Neuronal stem cell (in vitro differentiated cells): ENCODE measurements at regions not wholly inside any gene's neighbourhood (a gene's known extent, or its start where the extent isn't known, plus 50 kb on each side); places are given as distances from the start of the nearest gene placed in this dataset.
A peak's percentile ranks its signal among the peaks of the same experiment; 100 is the strongest.

Experiments
- DNase-seq: peaks from one replicate; pipeline ENCODE4 v3.0.0-alpha.2; 2013; ENCODE audit warnings: low spot score
- H2AFZ ChIP-seq: one replicate; pipeline ENCODE4 v1.6.1; 2013; ENCODE audit warnings: mild to moderate bottlenecking, low read length, inconsistent platforms
- H2AK5ac ChIP-seq: 2 replicates; pipeline ENCODE4 v1.6.1; 2013; ENCODE audit warnings: low read depth, mild to moderate bottlenecking, inconsistent platforms, low read length, moderate library complexity, mixed read lengths
- H2BK120ac ChIP-seq: 2 replicates; pipeline ENCODE4 v1.6.1; 2013; ENCODE audit warnings: low read depth, mild to moderate bottlenecking, inconsistent platforms, low read length, moderate library complexity, mixed read lengths
- H2BK12ac ChIP-seq: one replicate; pipeline ENCODE4 v1.6.1; 2013; ENCODE audit warnings: low read length, inconsistent platforms
- H2BK15ac ChIP-seq: 2 replicates; pipeline ENCODE4 v1.6.1; 2013; ENCODE audit warnings: mild to moderate bottlenecking, low read length, inconsistent platforms, mixed read lengths
- H2BK5ac ChIP-seq: one replicate; pipeline ENCODE4 v1.6.1; 2013; ENCODE audit warnings: inconsistent platforms, mild to moderate bottlenecking, low read length, moderate library complexity
- H3K14ac ChIP-seq: one replicate; pipeline ENCODE4 v1.6.1; 2013; ENCODE audit warnings: low read length, inconsistent platforms
- H3K18ac ChIP-seq: 2 replicates; pipeline ENCODE4 v1.6.1; 2013; ENCODE audit warnings: low read length, inconsistent platforms
- H3K23ac ChIP-seq: 2 replicates; pipeline ENCODE4 v1.6.1; 2013; ENCODE audit warnings: low read depth, mild to moderate bottlenecking, mixed read lengths, low read length, inconsistent platforms; ENCODE audit not compliant: poor library complexity
- H3K27ac ChIP-seq: replicated peaks from 3 replicates; pipeline ENCODE4 v1.5.1; 2013; ENCODE audit warnings: low read length, inconsistent platforms
- H3K27me3 ChIP-seq, 3 experiments: 2 replicates each; pipeline ENCODE4 v1.6.1; 2013; ENCODE audit warnings: low read length in 3 of 3, mild to moderate bottlenecking in 2 of 3, inconsistent platforms in 1 of 3, low read depth in 1 of 3, mixed read lengths in 1 of 3, moderate library complexity in 1 of 3; ENCODE audit not compliant: control insufficient read depth in 3 of 3, insufficient read depth in 3 of 3
- H3K36me3 ChIP-seq, 2 donors: replicated peaks in 1 of 2; 2 replicates each; pipeline ENCODE4 v1.6.1; 2013; ENCODE audit warnings: low read length in 2 of 2; ENCODE audit not compliant: control insufficient read depth in 2 of 2, insufficient read depth in 2 of 2
- H3K4ac ChIP-seq: 2 replicates; pipeline ENCODE4 v1.6.1; 2013; ENCODE audit warnings: inconsistent platforms, mild to moderate bottlenecking, low read length, moderate library complexity
- H3K4me1 ChIP-seq, 2 donors: 1 replicate in 1 of 2; 2 replicates in 1 of 2; pipeline ENCODE4 v1.6.1; 2013; ENCODE audit warnings: low read length in 2 of 2, low read depth in 1 of 2; ENCODE audit not compliant: control insufficient read depth in 2 of 2, insufficient read depth in 1 of 2
- H3K4me2 ChIP-seq: one replicate; pipeline ENCODE4 v1.6.1; 2013; ENCODE audit warnings: mild to moderate bottlenecking, low read length, inconsistent platforms; ENCODE audit not compliant: insufficient read depth, poor library complexity, severe bottlenecking
- H3K4me3 ChIP-seq, 2 donors: 2 replicates each; pipeline ENCODE4 v1.5.1; 2013; ENCODE audit warnings: low read length in 2 of 2, mild to moderate bottlenecking in 2 of 2, inconsistent platforms in 1 of 2, moderate library complexity in 1 of 2
- H3K79me1 ChIP-seq: one replicate; pipeline ENCODE4 v1.6.1; 2013; ENCODE audit warnings: low read depth, mild to moderate bottlenecking, inconsistent platforms, low read length, moderate library complexity
- H3K9ac ChIP-seq: one replicate; pipeline ENCODE4 v1.6.1; 2013; ENCODE audit warnings: mild to moderate bottlenecking, low read depth, low read length, inconsistent platforms; ENCODE audit not compliant: poor library complexity
- H3K9me3 ChIP-seq, 2 donors: replicated peaks in 1 of 2; 2 replicates each; pipeline versions ENCODE3 to v1.6.1; 2013; ENCODE audit warnings: low read length in 2 of 2, mild to moderate bottlenecking in 2 of 2, inconsistent platforms in 1 of 2, low read depth in 1 of 2, mixed read lengths in 1 of 2, moderate library complexity in 1 of 2; ENCODE audit not compliant: control insufficient read depth in 2 of 2, insufficient read depth in 1 of 2
- H4K8ac ChIP-seq: one replicate; pipeline ENCODE4 v1.6.1; 2013; ENCODE audit warnings: low read depth, mild to moderate bottlenecking, inconsistent platforms, low read length, moderate library complexity
- H4K91ac ChIP-seq: one replicate; pipeline ENCODE4 v1.6.1; 2013; ENCODE audit warnings: low read length, low read depth, mild to moderate bottlenecking, inconsistent platforms; ENCODE audit not compliant: poor library complexity
- WGBS, 2 donors: extraction: QIAGEN DNeasy Blood & Tissue Kit; methylation state at CpG; one replicate each; pipeline ENCODE4 v1.1.7; 2013; ENCODE audit warnings: missing lambda C conversion rate in 2 of 2, mixed read lengths in 1 of 2; ENCODE audit not compliant: insufficient read length in 2 of 2, insufficient replicate concordance in 1 of 2; ENCODE audit errors: extremely low coverage in 2 of 2; 5-methylcytosine and 5-hydroxymethylcytosine counted together

DNA sequence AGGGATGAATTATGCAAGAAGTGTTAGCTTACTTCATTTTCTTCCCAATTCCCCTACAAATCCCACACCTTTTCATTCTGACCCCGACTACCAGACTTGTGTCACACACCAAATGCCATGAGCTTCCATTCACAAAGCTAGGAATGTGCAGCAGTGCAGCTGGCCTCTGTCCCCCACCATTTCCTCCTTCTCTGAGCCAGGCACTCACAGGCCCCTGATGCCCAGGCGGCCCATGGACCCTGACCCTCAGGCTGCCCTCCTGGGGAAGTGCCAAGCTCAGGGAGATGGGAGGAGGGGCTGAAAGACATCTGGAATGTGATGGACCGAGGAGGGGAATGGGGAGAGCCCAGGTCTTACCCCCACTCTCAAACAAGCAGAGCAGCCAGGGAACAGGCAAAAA is 67.0 kb upstream of the BCOR start:
- no peak for DNase-seq
- H4K91ac ChIP-seq: no peak overlapping the region
- H3K4ac ChIP-seq: no peak overlapping the region
- no peak overlapping the region for H2BK15ac ChIP-seq
- H2AFZ ChIP-seq: peak overlapping the region; percentile 35
- H3K4me1 ChIP-seq: peaks cover 6 to 7% of the 10 kb centered on the region in 2 donors
- no peak overlapping the region for H3K9ac ChIP-seq
- H3K14ac ChIP-seq: no peak overlapping the region
- no peak overlapping the region for H2BK120ac ChIP-seq
- H2BK12ac ChIP-seq: no peak overlapping the region
- WGBS, 2 donors: no CpG with 5 or more reads among the region's 3 CpGs
- no peak overlapping the region for H3K4me3 ChIP-seq
- H4K8ac ChIP-seq: no peak overlapping the region
- no peak overlapping the region for H3K27ac ChIP-seq
- no peak overlapping the region for H3K4me2 ChIP-seq
- no peaks in the 10 kb centered on the region for H3K9me3 ChIP-seq
- H3K79me1 ChIP-seq: peaks cover 2% of the 10 kb centered on the region
- peak overlapping the region; percentile 56 for H2AK5ac ChIP-seq
- no peak overlapping the region for H3K18ac ChIP-seq
- no peak overlapping the region for H3K23ac ChIP-seq
- no peak overlapping the region for H2BK5ac ChIP-seq
- peaks cover 0 to 15% (median 3%) of the 10 kb centered on the region in 3 experiments for H3K27me3 ChIP-seq
- H3K36me3 ChIP-seq: no peaks in the 10 kb centered on the region

DNA sequence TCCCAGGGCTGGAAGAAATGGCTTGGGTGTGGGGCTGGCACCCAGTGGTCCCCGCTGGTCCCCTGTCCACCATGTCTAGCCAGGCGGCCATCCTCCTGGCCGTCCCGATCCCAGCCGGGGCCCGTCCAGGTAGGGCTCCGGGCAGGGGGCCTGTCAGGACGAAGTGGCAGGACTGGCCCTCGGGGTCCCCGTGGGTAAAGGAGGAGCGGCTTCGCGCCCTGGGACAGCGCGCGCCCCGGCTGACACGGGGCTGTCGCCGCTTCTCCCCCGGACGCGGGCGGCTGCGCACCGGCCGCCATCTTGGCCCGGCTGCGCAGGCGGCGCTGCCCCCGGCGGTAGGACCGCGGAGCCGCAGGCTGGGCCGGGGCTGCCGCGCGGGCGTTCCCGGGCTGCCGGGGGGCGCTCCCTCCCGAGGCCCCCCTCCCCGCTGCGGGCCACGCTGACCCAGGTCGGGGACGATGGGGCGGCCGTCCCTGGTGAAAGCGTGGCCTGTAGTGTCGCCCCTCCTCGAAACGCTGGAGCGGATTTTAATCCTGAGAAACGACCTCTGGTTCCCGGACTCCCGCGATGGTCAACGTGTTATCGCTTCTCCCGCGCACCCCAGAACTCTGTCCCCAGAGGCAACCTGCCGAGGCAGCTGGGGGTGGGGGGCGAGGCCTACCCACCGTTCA is 60.4 kb upstream of the BCOR start:
- Histone ChIP-seq H3K4me1 (peaks cover 11 to 14% of the 10 kb centered on the region in 2 donors), H3K27ac (no peak overlapping the region), H4K91ac (no peak overlapping the region), H3K4me3 (peak overlapping the region; percentile 43 to 80), H2AFZ (peak overlapping the region; percentile 91), H2BK120ac (no peak overlapping the region), H3K27me3 (peaks cover 0 to 14% (median 0%) of the 10 kb centered on the region in 3 experiments), H3K36me3 (no peaks in the 10 kb centered on the region), H3K9ac (peak overlapping the region; percentile 84), H3K79me1 (peaks cover 5% of the 10 kb centered on the region), H4K8ac (no peak overlapping the region), H3K9me3 (no peaks in the 10 kb centered on the region), H3K4me2 (peak overlapping the region; percentile 54), H2BK15ac (no peak overlapping the region), H2BK12ac (peak overlapping the region; percentile 58), H2AK5ac (no peak overlapping the region), H3K14ac (no peak overlapping the region), H2BK5ac (no peak overlapping the region), H3K23ac (no peak overlapping the region), H3K18ac (peak overlapping the region; percentile 97), H3K4ac (no peak overlapping the region)
- no peak for DNase-seq
- WGBS, 2 donors: no CpG with 5 or more reads among the region's 68 CpGs

DNA sequence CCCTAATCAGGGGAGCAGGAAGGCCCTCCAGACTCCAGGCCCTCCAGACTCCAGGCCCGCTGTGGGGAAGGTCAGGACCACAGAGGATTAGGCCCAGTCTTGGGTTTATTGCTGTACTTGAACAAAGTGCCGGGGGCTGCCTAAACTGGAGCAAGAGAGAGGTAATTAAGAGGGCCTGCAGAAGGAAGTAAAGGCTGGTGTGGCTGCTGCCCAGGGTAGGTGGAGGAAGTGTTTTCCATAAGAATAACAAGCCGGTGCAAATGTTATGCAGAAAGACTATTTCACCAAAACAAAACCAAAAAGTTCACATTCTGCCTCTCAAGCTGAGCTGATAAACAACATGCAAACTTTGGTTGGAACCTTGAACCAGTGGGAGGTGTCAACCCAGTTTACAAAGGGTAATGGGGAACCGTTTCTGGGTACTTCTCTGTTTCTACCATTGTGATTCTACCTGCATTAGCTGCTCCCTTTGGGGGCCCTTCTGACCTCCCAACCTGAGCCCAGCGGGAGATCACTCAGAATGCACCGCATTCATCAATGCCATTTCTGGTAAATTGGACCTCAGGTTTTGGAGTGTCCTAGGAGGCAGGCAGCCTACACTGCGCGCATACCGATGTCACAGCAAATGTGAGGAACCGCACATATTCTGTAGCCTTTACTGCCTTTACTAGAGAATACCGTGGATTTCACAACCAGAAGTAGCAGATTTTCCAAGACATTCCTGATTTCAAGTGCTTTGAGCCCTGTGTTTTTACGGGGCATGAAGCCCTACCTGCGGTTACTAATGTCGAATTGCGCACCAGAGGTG is 59.7 kb upstream of the BCOR start:
- H3K27ac ChIP-seq: no peak overlapping the region
- H3K4me3 ChIP-seq: peak overlapping the region; percentile 42 to 80
- H2BK12ac ChIP-seq: no peak overlapping the region
- H3K79me1 ChIP-seq: peaks cover 5% of the 10 kb centered on the region
- H3K36me3 ChIP-seq: no peaks in the 10 kb centered on the region
- no peak overlapping the region for H3K9ac ChIP-seq
- no peak for DNase-seq
- no peak overlapping the region for H3K23ac ChIP-seq
- H3K27me3 ChIP-seq: peaks cover 0 to 14% (median 0%) of the 10 kb centered on the region in 3 experiments
- no peak overlapping the region for H2BK120ac ChIP-seq
- no peak overlapping the region for H4K91ac ChIP-seq
- H2BK15ac ChIP-seq: no peak overlapping the region
- no peak overlapping the region for H3K4ac ChIP-seq
- H2AFZ ChIP-seq: peak overlapping the region; percentile 91
- H3K18ac ChIP-seq: peak overlapping the region; percentile 97
- H3K14ac ChIP-seq: no peak overlapping the region
- no peak overlapping the region for H2AK5ac ChIP-seq
- no peaks in the 10 kb centered on the region for H3K9me3 ChIP-seq
- H3K4me2 ChIP-seq: peak overlapping the region; percentile 49
- no peak overlapping the region for H4K8ac ChIP-seq
- WGBS, 2 donors: no CpG with 5 or more reads among the region's 15 CpGs
- H2BK5ac ChIP-seq: no peak overlapping the region
- peaks cover 11 to 14% of the 10 kb centered on the region in 2 donors for H3K4me1 ChIP-seq
